ENCODE measurements at regions not wholly inside any gene's neighbourhood (a gene's known extent, or its start where the extent isn't known, plus 50 kb on each side); places are given as distances from the start of the nearest gene placed in this dataset.
"Not testable (repeated sequence)": the region's sequence is repeated elsewhere in the genome, so short reads cannot be mapped to it uniquely, and the experiment has no call there.

- in situ Hi-C loops (cut with HindIII; ENCODE audit: low sequenced_read_pairs) = no loop called here
These were observed 976.1 kb upstream of the NUDT12 start for GRCh38 chr5:104538734-104539133.

- in situ Hi-C loops (cut with HindIII; ENCODE audit: low sequenced_read_pairs) = no loop called here
These were observed 970.9 kb upstream of the NUDT12 start for GRCh38 chr5:104533498-104533897.

- in situ Hi-C loops (cut with HindIII; ENCODE audit: low sequenced_read_pairs) = no loop called here
These were observed 964.3 kb upstream of the NUDT12 start for GRCh38 chr5:104526866-104527265.

- in situ Hi-C loops (cut with HindIII; ENCODE audit: low sequenced_read_pairs) = no loop called here
These were observed 951.1 kb upstream of the NUDT12 start for GRCh38 chr5:104513640-104514072.

GRCh38 chr5:104513121-104513602 is 950.6 kb upstream of the NUDT12 start:
- in situ Hi-C loops (cut with HindIII; ENCODE audit: low sequenced_read_pairs) = no loop called here

GRCh38 chr5:104512063-104512825 is 949.7 kb upstream of the NUDT12 start:
- in situ Hi-C loops (cut with HindIII; ENCODE audit: low sequenced_read_pairs) = no loop called here

- in situ Hi-C loops (cut with HindIII; ENCODE audit: low sequenced_read_pairs) = no loop called here
These were observed 935.7 kb upstream of the NUDT12 start for GRCh38 chr5:104498281-104498680.

GRCh38 chr5:104494083-104494482 is 931.5 kb upstream of the NUDT12 start:
- in situ Hi-C loops (cut with HindIII; ENCODE audit: low sequenced_read_pairs) = no loop called here

GRCh38 chr5:104472811-104473210 is 910.2 kb upstream of the NUDT12 start:
- in situ Hi-C loops (cut with HindIII; ENCODE audit: low sequenced_read_pairs) = no loop called here

GRCh38 chr5:104456122-104456521 is 893.5 kb upstream of the NUDT12 start:
- in situ Hi-C loops (cut with HindIII; ENCODE audit: low sequenced_read_pairs) = no loop called here

GRCh38 chr5:104452550-104452949 is 890.0 kb upstream of the NUDT12 start:
- in situ Hi-C loops (cut with HindIII; ENCODE audit: low sequenced_read_pairs) = no loop called here

GRCh38 chr5:104451911-104452310 is 889.3 kb upstream of the NUDT12 start:
- in situ Hi-C loops (cut with HindIII; ENCODE audit: low sequenced_read_pairs) = not testable (repeated sequence)

- in situ Hi-C loops (cut with HindIII; ENCODE audit: low sequenced_read_pairs) = no loop called here
These were observed 882.1 kb upstream of the NUDT12 start for GRCh38 chr5:104444656-104445055.

GRCh38 chr5:104443706-104444105 is 881.1 kb upstream of the NUDT12 start:
- in situ Hi-C loops (cut with HindIII; ENCODE audit: low sequenced_read_pairs) = no loop called here

GRCh38 chr5:104431981-104432380 is 869.4 kb upstream of the NUDT12 start:
- in situ Hi-C loops (cut with HindIII; ENCODE audit: low sequenced_read_pairs) = no loop called here

GRCh38 chr5:104431002-104431620 is 868.5 kb upstream of the NUDT12 start:
- in situ Hi-C loops (cut with HindIII; ENCODE audit: low sequenced_read_pairs) = no loop called here

- in situ Hi-C loops (cut with HindIII; ENCODE audit: low sequenced_read_pairs) = no loop called here
These were observed 867.3 kb upstream of the NUDT12 start for GRCh38 chr5:104429911-104430310.

- in situ Hi-C loops (cut with HindIII; ENCODE audit: low sequenced_read_pairs) = no loop called here
These were observed 858.8 kb upstream of the NUDT12 start for GRCh38 chr5:104421431-104421830.

- in situ Hi-C loops (cut with HindIII; ENCODE audit: low sequenced_read_pairs) = no loop called here
These were observed 855.5 kb upstream of the NUDT12 start for GRCh38 chr5:104418056-104418455.

- in situ Hi-C loops (cut with HindIII; ENCODE audit: low sequenced_read_pairs) = no loop called here
These were observed 850.2 kb upstream of the NUDT12 start for GRCh38 chr5:104412649-104413240.

- in situ Hi-C loops (cut with HindIII; ENCODE audit: low sequenced_read_pairs) = loop anchor here (5.0 kb wide), 1 partner anchor 39 kb away; no protein-coding TSS in a partner anchor
These were observed 838.4 kb upstream of the NUDT12 start for GRCh38 chr5:104400941-104401340.

- in situ Hi-C loops (cut with HindIII; ENCODE audit: low sequenced_read_pairs) = no loop called here
These were observed 823.3 kb upstream of the NUDT12 start for GRCh38 chr5:104385906-104386305.

Measured in endothelial cell of hepatic sinusoid (primary cell).